Ovary (tissue), 7 donors: ENCODE measurements at regions not wholly inside any gene's neighbourhood (a gene's known extent, or its start where the extent isn't known, plus 50 kb on each side); places are given as distances from the start of the nearest gene placed in this dataset.

Experiments used
- DNase-seq, 5 donors: peaks; one replicate each; pipeline ENCODE4 v3.0.0-alpha.2; 2019 to 2020
- H3K27ac ChIP-seq, 2 donors: fragments of 200-600 bp; one replicate each; pipeline versions ENCODE4 v1.5.1 to v1.8.0; 2019 to 2022
- H3K27me3 ChIP-seq: fragments of 200-600 bp; one replicate; pipeline ENCODE4 v1.8.0; 2022
- H3K36me3 ChIP-seq: fragments of 200-600 bp; sonication (generic); one replicate; pipeline ENCODE4 v1.5.1; 2019
- H3K4me1 ChIP-seq: one replicate; pipeline ENCODE4 v1.8.1; 2013; ENCODE audit warnings: mild to moderate bottlenecking, moderate library complexity; ENCODE audit not compliant: insufficient read depth
- H3K4me3 ChIP-seq: fragments of 200-600 bp; sonication (generic); one replicate; pipeline ENCODE4 v1.5.1; 2017
- H3K9me3 ChIP-seq, 2 donors: fragments of 200-600 bp in 1 of 2; sonication (generic) in 1 of 2; one replicate each; pipeline versions ENCODE4 v1.5.1 to v1.8.1; 2013 to 2019; ENCODE audit warnings: mild to moderate bottlenecking in 1 of 2, moderate library complexity in 1 of 2
- CTCF ChIP-seq, 3 donors: fragments of 450-650 bp in 2 of 3; fragments of 200-600 bp in 1 of 3; IDR thresholded peaks; one replicate each; pipeline versions ENCODE4 v1.5.1 to v1.8.0; 2016 to 2022; ENCODE audit warnings: antibody characterized with exemption in 3 of 3, mild to moderate bottlenecking in 1 of 3
- EP300 ChIP-seq: sonication (generic); formaldehyde crosslinking; IDR thresholded peaks from one replicate; pipeline ENCODE4 v1.6.1; 2017; ENCODE audit warnings: antibody characterized with exemption
- POLR2A ChIP-seq: fragments of 450-650 bp; IDR thresholded peaks from one replicate; pipeline ENCODE4 v1.6.1; 2017; ENCODE audit warnings: antibody characterized with exemption, mild to moderate bottlenecking, moderate library complexity
- WGBS, 3 donors: extraction: QIAGEN DNeasy Blood & Tissue Kit in 1 of 3; methylation state at CpG; one replicate each; pipeline versions ENCODE4 v1.1.5 to v1.1.7; 2013 to 2017; 5-methylcytosine and 5-hydroxymethylcytosine counted together
- intact Hi-C, 4 donors: fragments of 100-400 bp; cut with DNase I; formaldehyde crosslinking; loops; one replicate each; pipeline versions ENCODE4 v1.11.0 to v1.15.1; 2022 to 2023
- donor health status: DM: no; HTN: no; CAD: no; lungs with moderate emphysema.
- donor health status: DM: no; HTN: no; CAD: no.
- donor health status: Bipolar disorder and iron deficiency.
- donor health status: DM: no; HTN: no; CAD: no.
- donor health status: DM: yes; HTN: yes; CAD: no.

DNA sequence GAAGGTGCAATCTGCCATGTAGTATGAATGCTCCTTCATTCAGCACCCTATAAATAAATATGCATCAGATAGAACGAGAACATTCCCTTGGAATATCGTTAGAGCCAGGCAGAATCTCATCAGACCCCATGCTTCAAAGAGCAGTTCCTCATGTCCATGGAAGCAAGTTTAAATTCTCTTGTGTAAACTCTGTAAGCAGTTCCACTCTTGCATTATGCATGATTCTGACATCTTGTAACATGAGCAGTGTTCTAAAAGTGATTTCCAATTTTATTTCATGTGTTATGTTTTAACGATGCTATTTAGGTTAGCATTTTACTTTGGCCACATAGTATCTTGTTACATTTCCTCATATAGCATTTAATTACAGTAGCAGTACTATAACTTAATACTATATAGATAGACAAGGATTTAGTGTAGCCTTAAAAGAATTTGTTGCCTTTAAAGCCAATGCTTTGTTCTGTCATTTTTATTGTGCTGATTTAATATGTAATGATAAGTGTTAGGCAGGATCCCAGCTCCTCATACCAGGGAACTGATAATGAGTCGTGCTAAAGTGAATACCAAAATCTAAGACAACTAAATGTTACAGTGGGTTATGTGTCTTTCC, 161.2 kb upstream of the NECTIN3 start:
- H3K27me3 ChIP-seq, result no peaks in the 10 kb centered on the region
- H3K4me1 ChIP-seq, result no peaks in the 10 kb centered on the region
- no peak overlapping the region for H3K27ac ChIP-seq
- no peaks in the 10 kb centered on the region for H3K36me3 ChIP-seq
- no peak for DNase-seq
- TF ChIP-seq POLR2A, result no peak
- TF ChIP-seq EP300, result no peak
- no peak for TF ChIP-seq CTCF (IDR thresholded peaks at IDR 0.05)
- H3K9me3 ChIP-seq, result no peaks in the 10 kb centered on the region
- 21 to 22% (median 21%) methylated on average over 4 of the region's 4 CpGs for WGBS, 3 donors
- intact Hi-C loops, result no loop called here
- H3K4me3 ChIP-seq, result no peak overlapping the region

DNA sequence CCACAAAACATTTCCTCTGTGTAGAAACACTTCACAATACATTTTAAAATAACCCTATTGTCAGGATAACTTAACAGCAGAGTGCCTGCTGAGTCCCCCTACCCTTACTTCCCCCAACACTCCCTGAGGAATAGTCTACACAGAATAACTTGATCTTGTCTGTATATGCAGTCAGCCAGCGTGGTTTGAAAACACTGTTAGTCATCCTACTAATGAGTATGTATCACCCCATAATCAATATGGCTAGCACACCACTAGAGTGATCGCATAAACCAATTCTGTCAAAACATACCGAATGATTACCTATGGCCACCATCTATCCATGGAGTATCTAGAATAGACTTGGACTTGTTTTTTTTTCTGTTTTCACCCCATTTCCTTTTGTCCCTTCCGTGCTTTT, 152.7 kb upstream of the NECTIN3 start:
- no peak for DNase-seq
- intact Hi-C loops, result no loop called here

DNA sequence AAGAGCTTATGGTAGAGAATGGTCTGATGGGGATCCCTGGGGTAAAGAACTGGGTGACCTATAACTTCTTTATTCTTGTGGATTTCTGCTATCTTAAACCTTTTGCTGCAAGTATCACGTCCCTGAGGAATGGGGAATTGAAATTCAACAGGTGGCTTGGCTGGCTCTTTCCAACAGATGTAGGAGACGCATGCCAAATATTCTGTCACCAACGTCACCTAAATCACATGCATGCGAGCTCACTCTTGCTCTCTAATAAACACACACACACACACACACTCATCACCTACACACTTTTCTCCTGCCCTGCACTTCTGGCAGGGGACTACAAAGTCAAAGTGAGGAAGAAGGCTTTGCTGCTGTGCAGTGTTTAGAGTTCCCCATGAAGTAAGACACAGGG, 145.8 kb upstream of the NECTIN3 start:
- Histone ChIP-seq H3K27ac (no peak overlapping the region), H3K4me1 (no peaks in the 10 kb centered on the region), H3K9me3 (no peaks in the 10 kb centered on the region), H3K36me3 (no peaks in the 10 kb centered on the region), H3K4me3 (no peak overlapping the region), H3K27me3 (no peaks in the 10 kb centered on the region)
- intact Hi-C loops, result no loop called here
- WGBS, 3 donors, result 51 to 66% (median 54%) methylated on average over 4 of the region's 4 CpGs
- DNase-seq, result no peak
- TF ChIP-seq EP300 (no peak), CTCF (IDR thresholded peaks at IDR 0.05) (no peak), POLR2A (no peak)

More for the DNA sequence above, 152.7 kb upstream of the NECTIN3 start:
- Histone ChIP-seq H3K36me3 (no peaks in the 10 kb centered on the region), H3K27me3 (no peaks in the 10 kb centered on the region), H3K4me1 (no peaks in the 10 kb centered on the region), H3K27ac (no peak overlapping the region), H3K4me3 (no peak overlapping the region), H3K9me3 (no peaks in the 10 kb centered on the region)
- no peak for TF ChIP-seq EP300
- no peak for TF ChIP-seq POLR2A
- TF ChIP-seq CTCF (IDR thresholded peaks at IDR 0.05), result no peak
- WGBS, 3 donors, result 87 to 92% (median 88%) methylated on average over 4 of the region's 4 CpGs

GRCh38 chr3:110928016-110928662, 143.5 kb upstream of the NECTIN3 start:
- WGBS, 3 donors, result 81 to 93% (median 89%) methylated on average over 1 of the region's 1 CpG
- intact Hi-C loops, result no loop called here

DNA sequence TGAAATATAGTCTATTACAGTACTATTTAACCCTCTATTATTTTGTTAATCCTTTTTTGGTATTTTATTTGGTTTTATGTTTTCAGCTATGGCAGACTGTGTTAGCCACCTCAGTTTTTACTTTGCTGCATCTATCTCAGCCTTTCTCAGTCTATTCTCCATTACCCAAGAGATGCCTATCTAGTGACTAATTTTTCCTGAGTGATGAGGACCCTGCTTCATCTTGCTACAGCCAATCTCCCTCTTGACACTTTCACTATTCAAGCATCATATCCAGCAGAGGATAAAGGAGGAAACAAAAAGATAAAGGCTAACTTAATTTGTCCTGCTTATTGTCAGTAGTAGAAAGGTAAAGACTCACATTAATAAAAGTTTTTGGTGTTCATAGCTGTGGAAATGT, 141.8 kb upstream of the NECTIN3 start:
- intact Hi-C loops, result no loop called here
- Histone ChIP-seq H3K36me3 (no peaks in the 10 kb centered on the region), H3K4me1 (no peaks in the 10 kb centered on the region), H3K4me3 (no peak overlapping the region), H3K27me3 (no peaks in the 10 kb centered on the region), H3K9me3 (no peaks in the 10 kb centered on the region), H3K27ac (no peak overlapping the region)
- no peak for DNase-seq
- TF ChIP-seq POLR2A, result no peak
- TF ChIP-seq CTCF (IDR thresholded peaks at IDR 0.05), result no peak
- no peak for TF ChIP-seq EP300

More at GRCh38 chr3:110928016-110928662, 143.5 kb upstream of the NECTIN3 start:
- TF ChIP-seq EP300, result no peak
- H3K27ac ChIP-seq, result no peak overlapping the region
- no peak overlapping the region for H3K4me3 ChIP-seq
- H3K9me3 ChIP-seq, result no peaks in the 10 kb centered on the region
- no peaks in the 10 kb centered on the region for H3K27me3 ChIP-seq
- no peak for DNase-seq
- H3K4me1 ChIP-seq, result no peaks in the 10 kb centered on the region
- no peaks in the 10 kb centered on the region for H3K36me3 ChIP-seq
